ENCODE measurements at regions not wholly inside any gene's neighbourhood (a gene's known extent, or its start where the extent isn't known, plus 50 kb on each side); places are given as distances from the start of the nearest gene placed in this dataset.

DNA sequence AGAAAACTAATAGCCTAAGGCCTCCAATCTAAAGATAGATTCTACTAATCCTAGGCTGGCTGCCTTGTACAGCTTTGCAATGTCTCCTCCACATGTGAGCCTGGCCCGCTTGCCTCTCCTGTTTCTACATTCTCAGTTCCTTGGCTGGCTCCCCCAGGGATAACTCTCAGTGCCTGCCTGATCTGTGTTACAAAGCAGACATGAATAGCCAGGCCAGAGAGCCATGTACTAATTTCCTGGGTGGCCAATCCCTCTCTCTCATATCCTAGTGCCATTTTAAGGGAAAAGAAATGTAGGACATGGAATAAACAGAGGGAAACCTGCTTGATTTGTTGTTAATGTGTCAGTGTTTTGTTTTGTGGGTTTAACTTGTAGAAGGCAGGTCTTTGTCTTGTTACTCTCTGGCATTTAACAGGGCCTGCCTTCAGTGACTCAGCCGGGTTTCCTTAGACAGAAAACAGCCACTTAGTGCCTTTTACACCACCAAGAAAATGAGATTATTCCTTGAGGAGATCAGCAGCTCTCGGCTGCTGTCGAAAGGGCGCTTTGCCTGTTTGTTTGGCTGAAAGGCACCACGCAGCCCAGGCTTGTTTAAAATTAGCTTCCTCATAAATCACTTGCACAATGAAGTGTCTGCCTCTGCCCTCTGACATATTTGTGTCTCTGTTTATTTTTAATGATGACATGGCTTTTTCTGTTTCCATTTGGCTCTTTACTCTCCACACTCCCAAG, 702.7 kb downstream of the MAFB start:
- Histone ChIP-seq H3K27me3 (ENCODE audit: control insufficient read depth, insufficient read depth, low read length) (no peaks in the 10 kb centered on the region), H3K4me3 (ENCODE audit: low read depth, low read length) (no peak overlapping the region), H2AFZ (peak overlapping the region; percentile 97), H3K36me3 (ENCODE audit: control insufficient read depth, insufficient read depth, low read length) (no peaks in the 10 kb centered on the region), H3K27ac (peak overlapping the region; percentile 63), H3K4me1 (peaks cover 24% of the 10 kb centered on the region), H3K79me2 (no peaks in the 10 kb centered on the region), H3K4me2 (ENCODE audit: low read length) (peak overlapping the region; percentile 0), H3K9ac (no peak overlapping the region), H3K9me3 (ENCODE audit: control insufficient read depth, low read length) (no peaks in the 10 kb centered on the region)
- TF ChIP-seq, protein P1, sequence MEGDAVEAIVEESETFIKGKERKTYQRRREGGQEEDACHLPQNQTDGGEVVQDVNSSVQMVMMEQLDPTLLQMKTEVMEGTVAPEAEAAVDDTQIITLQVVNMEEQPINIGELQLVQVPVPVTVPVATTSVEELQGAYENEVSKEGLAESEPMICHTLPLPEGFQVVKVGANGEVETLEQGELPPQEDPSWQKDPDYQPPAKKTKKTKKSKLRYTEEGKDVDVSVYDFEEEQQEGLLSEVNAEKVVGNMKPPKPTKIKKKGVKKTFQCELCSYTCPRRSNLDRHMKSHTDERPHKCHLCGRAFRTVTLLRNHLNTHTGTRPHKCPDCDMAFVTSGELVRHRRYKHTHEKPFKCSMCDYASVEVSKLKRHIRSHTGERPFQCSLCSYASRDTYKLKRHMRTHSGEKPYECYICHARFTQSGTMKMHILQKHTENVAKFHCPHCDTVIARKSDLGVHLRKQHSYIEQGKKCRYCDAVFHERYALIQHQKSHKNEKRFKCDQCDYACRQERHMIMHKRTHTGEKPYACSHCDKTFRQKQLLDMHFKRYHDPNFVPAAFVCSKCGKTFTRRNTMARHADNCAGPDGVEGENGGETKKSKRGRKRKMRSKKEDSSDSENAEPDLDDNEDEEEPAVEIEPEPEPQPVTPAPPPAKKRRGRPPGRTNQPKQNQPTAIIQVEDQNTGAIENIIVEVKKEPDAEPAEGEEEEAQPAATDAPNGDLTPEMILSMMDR (IDR thresholded peaks at IDR 0.05) = no peak

DNA sequence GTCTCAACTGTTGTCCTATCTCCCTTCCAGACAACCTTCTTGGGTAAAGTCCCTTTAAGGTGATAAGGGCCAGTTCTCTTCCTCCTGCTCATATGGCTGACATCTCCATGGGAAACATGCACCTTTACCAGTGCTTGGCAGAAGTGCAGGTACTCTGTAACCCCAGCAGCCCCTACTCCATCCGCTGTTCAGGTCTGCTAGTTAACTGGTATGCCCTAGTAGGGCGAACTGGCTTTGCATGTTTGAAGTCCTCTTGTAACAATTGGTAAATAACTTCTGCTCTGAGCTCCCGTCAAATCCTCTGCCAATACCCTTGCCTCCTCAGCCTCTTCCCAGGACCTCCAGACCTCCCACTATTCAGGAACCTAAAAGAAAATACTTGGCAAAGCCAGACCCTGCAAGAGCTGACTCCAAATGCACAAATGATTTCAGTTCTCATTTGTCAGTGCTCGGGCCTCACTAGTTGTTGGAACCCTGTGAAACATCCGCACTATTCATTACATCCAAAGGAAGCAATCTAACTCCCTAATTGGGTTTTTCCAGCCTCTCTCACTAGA, 703.7 kb downstream of the MAFB start:
- Histone ChIP-seq H3K9me3 (ENCODE audit: control insufficient read depth, low read length) (no peaks in the 10 kb centered on the region), H3K27me3 (ENCODE audit: control insufficient read depth, insufficient read depth, low read length) (no peaks in the 10 kb centered on the region), H2AFZ (peak overlapping the region; percentile 31), H3K36me3 (ENCODE audit: control insufficient read depth, insufficient read depth, low read length) (no peaks in the 10 kb centered on the region), H3K4me2 (ENCODE audit: low read length) (no peak overlapping the region), H3K4me3 (ENCODE audit: low read depth, low read length) (no peak overlapping the region), H3K79me2 (no peaks in the 10 kb centered on the region), H3K4me1 (peaks cover 24% of the 10 kb centered on the region), H3K27ac (no peak overlapping the region), H3K9ac (no peak overlapping the region)
- TF ChIP-seq, protein P1 (IDR thresholded peaks at IDR 0.05) = no peak

DNA sequence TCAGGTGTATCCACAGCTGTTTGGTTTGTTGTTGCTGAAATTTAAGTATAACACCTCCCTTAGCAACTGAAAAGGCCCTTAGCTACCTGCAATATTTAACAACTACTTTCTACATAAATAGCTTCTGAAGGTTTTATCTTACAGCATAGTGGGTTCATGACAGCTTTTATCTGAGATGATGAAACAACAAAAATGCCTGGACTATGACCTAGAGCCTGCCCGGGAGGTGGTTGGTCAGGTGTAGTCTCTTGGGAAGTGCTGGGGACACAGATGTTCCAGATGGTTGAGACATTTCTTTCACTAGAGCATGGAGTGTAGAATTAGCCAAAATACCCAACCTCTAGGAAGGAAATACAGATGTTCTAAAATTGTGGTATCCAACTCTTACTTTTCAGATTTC, 705.4 kb downstream of the MAFB start:
- no peak overlapping the region for H3K4me3 ChIP-seq (ENCODE audit: low read depth, low read length)
- no peaks in the 10 kb centered on the region for H3K27me3 ChIP-seq (ENCODE audit: control insufficient read depth, insufficient read depth, low read length)
- TF ChIP-seq, protein P1 (IDR thresholded peaks at IDR 0.05) = no peak
- H2AFZ ChIP-seq = peak overlapping the region; percentile 44
- no peak overlapping the region for H3K27ac ChIP-seq
- H3K9ac ChIP-seq = no peak overlapping the region
- H3K4me1 ChIP-seq = peaks cover 24% of the 10 kb centered on the region
- H3K4me2 ChIP-seq (ENCODE audit: low read length) = no peak overlapping the region
- H3K9me3 ChIP-seq (ENCODE audit: control insufficient read depth, low read length) = no peaks in the 10 kb centered on the region
- no peaks in the 10 kb centered on the region for H3K36me3 ChIP-seq (ENCODE audit: control insufficient read depth, insufficient read depth, low read length)
- no peaks in the 10 kb centered on the region for H3K79me2 ChIP-seq

DNA sequence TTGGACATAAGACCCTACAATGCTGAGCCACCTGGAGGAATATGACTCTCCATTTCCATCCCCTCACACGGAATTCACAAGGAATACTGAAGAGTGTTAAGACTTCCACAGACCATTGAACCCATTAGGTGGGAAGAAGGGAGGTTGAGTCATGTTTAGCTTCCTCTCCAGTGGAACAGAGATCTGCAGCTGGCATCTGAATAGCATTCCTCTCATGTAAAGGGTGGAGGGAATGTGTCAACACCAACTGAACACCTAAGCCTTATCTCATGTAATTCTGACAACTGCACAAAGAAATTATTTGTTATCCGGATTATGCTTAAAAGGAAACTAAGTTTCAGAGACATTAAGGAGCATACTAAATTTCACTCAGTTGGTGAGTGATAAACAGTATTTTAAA, 705.9 kb downstream of the MAFB start:
- Histone ChIP-seq H3K4me1 (peaks cover 24% of the 10 kb centered on the region), H3K9ac (no peak overlapping the region), H3K4me2 (ENCODE audit: low read length) (no peak overlapping the region), H3K27ac (no peak overlapping the region), H3K79me2 (no peaks in the 10 kb centered on the region), H3K4me3 (ENCODE audit: low read depth, low read length) (no peak overlapping the region), H3K36me3 (ENCODE audit: control insufficient read depth, insufficient read depth, low read length) (no peaks in the 10 kb centered on the region), H3K9me3 (ENCODE audit: control insufficient read depth, low read length) (no peaks in the 10 kb centered on the region), H2AFZ (peak overlapping the region; percentile 44), H3K27me3 (ENCODE audit: control insufficient read depth, insufficient read depth, low read length) (no peaks in the 10 kb centered on the region)
- TF ChIP-seq, protein P1 (IDR thresholded peaks at IDR 0.05) = no peak

Measured in parathyroid adenoma (tissue), 2 donors.